Smooth muscle cell (in vitro differentiated cells): ENCODE measurements at regions not wholly inside any gene's neighbourhood (a gene's known extent, or its start where the extent isn't known, plus 50 kb on each side); places are given as distances from the start of the nearest gene placed in this dataset.

Source experiments
- DNase-seq: peaks from one replicate; lab custom pipeline; 2025; ENCODE audit not compliant: unreplicated experiment; lab: John Stamatoyannopoulos, UW
- H2AFZ ChIP-seq: fragments of 200-600 bp; sonication (generic); 2 replicates; pipeline ENCODE4 v1.6.0; 2016; ENCODE audit warnings: antibody characterized with exemption, low read depth, mild to moderate bottlenecking
- H3F3A ChIP-seq: fragments of 200-600 bp; sonication (generic); 2 replicates; pipeline ENCODE4 v1.6.0; 2017; ENCODE audit warnings: antibody characterized with exemption, low read depth
- H3K27ac ChIP-seq: fragments of 200-600 bp; sonication (generic); 2 replicates; pipeline ENCODE4 v1.5.1; 2016; ENCODE audit warnings: low read depth, mild to moderate bottlenecking
- H3K27me3 ChIP-seq: fragments of 200-600 bp; sonication (generic); 2 replicates; pipeline ENCODE4 v1.6.1; 2016; ENCODE audit warnings: low read depth, mild to moderate bottlenecking
- H3K36me3 ChIP-seq: fragments of 200-600 bp; sonication (generic); 2 replicates; pipeline ENCODE4 v1.5.1; 2016; ENCODE audit warnings: low read depth
- H3K4me1 ChIP-seq: fragments of 200-600 bp; sonication (generic); 2 replicates; pipeline ENCODE4 v1.5.1; 2016; ENCODE audit warnings: low read depth
- H3K4me2 ChIP-seq: fragments of 200-600 bp; sonication (generic); 2 replicates; pipeline ENCODE4 v1.6.0; 2016; ENCODE audit warnings: mild to moderate bottlenecking
- H3K4me3 ChIP-seq: fragments of 200-600 bp; sonication (generic); 2 replicates; pipeline ENCODE4 v1.5.1; 2016; ENCODE audit warnings: mild to moderate bottlenecking
- H3K79me2 ChIP-seq: fragments of 200-600 bp; sonication (generic); 2 replicates; pipeline ENCODE4 v1.6.0; 2016; ENCODE audit warnings: low read depth, mild to moderate bottlenecking
- H3K9ac ChIP-seq: fragments of 200-600 bp; sonication (generic); 2 replicates; pipeline ENCODE4 v1.6.0; 2016; ENCODE audit warnings: low read depth
- H3K9me3 ChIP-seq: fragments of 200-600 bp; sonication (generic); replicated peaks from 2 replicates; pipeline ENCODE4 v1.5.1; 2016; ENCODE audit warnings: low read depth
- H4K20me1 ChIP-seq: fragments of 200-600 bp; sonication (generic); 2 replicates; pipeline ENCODE4 v1.6.0; 2016; ENCODE audit warnings: low read depth
- CTCF ChIP-seq: fragments of 200-600 bp; sonication (generic); IDR thresholded peaks from 2 replicates; pipeline ENCODE4 v1.5.1; 2017; ENCODE audit warnings: borderline replicate concordance, mild to moderate bottlenecking, antibody characterized with exemption; ENCODE audit not compliant: insufficient read depth, poor library complexity, severe bottlenecking
- WGBS: methylation state at CpG from one replicate; pipeline ENCODE4 v1.1.7; 2016; ENCODE audit warnings: low lambda C conversion rate; 5-methylcytosine and 5-hydroxymethylcytosine counted together

GRCh38 chr18:50451100-50451842 lies 76.4 kb downstream of the SKA1 start:
- no peaks in the 10 kb centered on the region for H3K79me2 ChIP-seq
- no peaks in the 10 kb centered on the region for H3F3A ChIP-seq
- H3K36me3 ChIP-seq, result no peaks in the 10 kb centered on the region
- no peaks in the 10 kb centered on the region for H3K4me1 ChIP-seq
- DNase-seq, result no peak
- H3K4me3 ChIP-seq, result no peak overlapping the region
- 78% methylated on average over 7 of the region's 7 CpGs for WGBS
- no peak for TF ChIP-seq CTCF
- no peaks in the 10 kb centered on the region for H4K20me1 ChIP-seq
- peak overlapping the region; percentile 5 for H3K27ac ChIP-seq
- no peaks in the 10 kb centered on the region for H3K27me3 ChIP-seq
- H3K4me2 ChIP-seq, result no peak overlapping the region
- no peak overlapping the region for H3K9ac ChIP-seq
- H3K9me3 ChIP-seq, result no peaks in the 10 kb centered on the region
- H2AFZ ChIP-seq, result peak overlapping the region; percentile 40

- Histone ChIP-seq H3K27ac (peak overlapping the region; percentile 23), H4K20me1 (no peaks in the 10 kb centered on the region), H3K4me3 (no peak overlapping the region), H3K9ac (no peak overlapping the region), H3K4me2 (no peak overlapping the region), H3K36me3 (no peaks in the 10 kb centered on the region), H2AFZ (no peak overlapping the region), H3F3A (no peaks in the 10 kb centered on the region), H3K4me1 (no peaks in the 10 kb centered on the region), H3K9me3 (no peaks in the 10 kb centered on the region), H3K79me2 (no peaks in the 10 kb centered on the region), H3K27me3 (no peaks in the 10 kb centered on the region)
- no peak for TF ChIP-seq CTCF
- WGBS, result 81% methylated on average over 1 of the region's 1 CpG
- DNase-seq, result no peak
These were observed 78.3 kb downstream of the SKA1 start for GRCh38 chr18:50453014-50453680.

- no peaks in the 10 kb centered on the region for H4K20me1 ChIP-seq
- H3K79me2 ChIP-seq, result no peaks in the 10 kb centered on the region
- no peak overlapping the region for H3K4me2 ChIP-seq
- no peaks in the 10 kb centered on the region for H3K36me3 ChIP-seq
- TF ChIP-seq CTCF, result no peak
- H3K4me3 ChIP-seq, result no peak overlapping the region
- H3K9ac ChIP-seq, result no peak overlapping the region
- no peaks in the 10 kb centered on the region for H3K9me3 ChIP-seq
- H3F3A ChIP-seq, result no peaks in the 10 kb centered on the region
- DNase-seq, result no peak
- H3K27ac ChIP-seq, result peak overlapping the region; percentile 5
- no peak overlapping the region for H2AFZ ChIP-seq
- no peaks in the 10 kb centered on the region for H3K4me1 ChIP-seq
- 97% methylated on average over 4 of the region's 4 CpGs for WGBS
- no peaks in the 10 kb centered on the region for H3K27me3 ChIP-seq
These were observed 78.9 kb downstream of the SKA1 start for GRCh38 chr18:50453732-50454131.
